ENCODE measurements at regions not wholly inside any gene's neighbourhood (a gene's known extent, or its start where the extent isn't known, plus 50 kb on each side); places are given as distances from the start of the nearest gene placed in this dataset.

DNA sequence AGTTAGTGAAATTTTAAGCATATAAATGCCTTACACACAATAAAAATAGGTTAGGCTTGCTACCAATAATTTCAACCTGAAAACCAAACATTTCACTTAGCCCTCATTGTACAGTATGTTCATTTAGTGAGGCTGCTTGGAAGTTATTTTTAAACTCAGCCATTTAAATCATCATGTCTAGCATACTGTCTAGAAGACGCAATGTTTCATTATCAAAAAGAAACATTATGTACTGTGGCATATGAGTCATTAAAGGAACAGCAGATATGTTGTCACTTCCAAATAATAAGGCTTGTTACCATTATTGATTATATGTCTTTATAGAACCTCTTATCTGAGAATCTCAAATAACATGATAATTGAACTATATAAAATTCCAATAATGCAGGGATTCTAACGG, 304.7 kb downstream of the RMST start:
- Histone ChIP-seq H3K27ac (no peak overlapping the region), H3K27me3 (no peaks in the 10 kb centered on the region), H3K4me1 (no peaks in the 10 kb centered on the region), H3K36me3 (no peaks in the 10 kb centered on the region), H3K4me3 (no peak overlapping the region), H3K9me3 (peaks cover 0 to 2% (median 0%) of the 10 kb centered on the region in 4 donors)
- TF ChIP-seq, protein P1, sequence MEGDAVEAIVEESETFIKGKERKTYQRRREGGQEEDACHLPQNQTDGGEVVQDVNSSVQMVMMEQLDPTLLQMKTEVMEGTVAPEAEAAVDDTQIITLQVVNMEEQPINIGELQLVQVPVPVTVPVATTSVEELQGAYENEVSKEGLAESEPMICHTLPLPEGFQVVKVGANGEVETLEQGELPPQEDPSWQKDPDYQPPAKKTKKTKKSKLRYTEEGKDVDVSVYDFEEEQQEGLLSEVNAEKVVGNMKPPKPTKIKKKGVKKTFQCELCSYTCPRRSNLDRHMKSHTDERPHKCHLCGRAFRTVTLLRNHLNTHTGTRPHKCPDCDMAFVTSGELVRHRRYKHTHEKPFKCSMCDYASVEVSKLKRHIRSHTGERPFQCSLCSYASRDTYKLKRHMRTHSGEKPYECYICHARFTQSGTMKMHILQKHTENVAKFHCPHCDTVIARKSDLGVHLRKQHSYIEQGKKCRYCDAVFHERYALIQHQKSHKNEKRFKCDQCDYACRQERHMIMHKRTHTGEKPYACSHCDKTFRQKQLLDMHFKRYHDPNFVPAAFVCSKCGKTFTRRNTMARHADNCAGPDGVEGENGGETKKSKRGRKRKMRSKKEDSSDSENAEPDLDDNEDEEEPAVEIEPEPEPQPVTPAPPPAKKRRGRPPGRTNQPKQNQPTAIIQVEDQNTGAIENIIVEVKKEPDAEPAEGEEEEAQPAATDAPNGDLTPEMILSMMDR (IDR thresholded peaks at IDR 0.05): no peak
- TF ChIP-seq POLR2A (IDR thresholded peaks at IDR 0.05): no peak
- no peak for DNase-seq

DNA sequence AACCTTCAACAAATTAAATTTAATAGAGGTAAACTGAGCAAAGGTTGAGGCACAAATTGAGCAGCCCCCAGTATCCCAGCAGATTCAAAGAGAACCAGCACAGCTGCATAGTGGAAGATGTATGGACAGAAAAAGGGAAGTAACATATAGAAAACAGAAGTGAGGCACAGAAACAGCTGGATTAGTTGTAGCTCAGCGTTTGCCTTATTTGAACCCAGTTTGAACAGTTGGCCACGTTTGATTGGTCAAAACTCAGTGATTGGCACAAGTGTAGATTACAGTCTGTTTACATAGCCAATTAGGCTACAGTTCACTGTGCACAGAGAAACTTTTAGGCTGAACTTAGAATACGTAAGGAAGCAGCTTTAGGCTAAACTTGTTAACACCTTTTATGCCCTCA, 315.5 kb downstream of the RMST start:
- peaks cover 0 to 4% (median 0%) of the 10 kb centered on the region in 4 donors for H3K9me3 ChIP-seq
- DNase-seq: no peak
- no peaks in the 10 kb centered on the region for H3K27me3 ChIP-seq
- H3K4me1 ChIP-seq: no peaks in the 10 kb centered on the region
- no peak overlapping the region for H3K4me3 ChIP-seq
- H3K27ac ChIP-seq: no peak overlapping the region
- H3K36me3 ChIP-seq: no peaks in the 10 kb centered on the region
- TF ChIP-seq, protein P1 (IDR thresholded peaks at IDR 0.05): no peak
- TF ChIP-seq POLR2A (IDR thresholded peaks at IDR 0.05): no peak

DNA sequence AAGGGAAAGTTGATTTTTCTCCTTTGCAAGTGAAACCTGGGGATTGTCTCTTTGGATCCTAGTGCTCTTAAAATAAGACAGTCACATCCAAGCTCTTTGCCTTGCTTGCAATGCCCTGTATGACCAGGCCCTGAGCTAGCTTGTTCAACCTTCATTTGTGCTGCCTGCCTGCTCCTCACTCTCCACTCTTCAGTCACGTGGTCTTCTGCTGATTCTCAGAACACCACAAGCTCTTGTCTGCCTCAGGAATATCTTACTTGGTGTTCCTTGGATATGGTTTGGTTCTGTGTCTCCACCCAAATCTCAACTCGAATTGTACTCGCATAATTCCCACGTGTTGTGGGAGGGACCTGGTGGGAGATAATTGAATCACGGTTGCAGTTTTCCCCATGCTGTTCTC, 318.7 kb downstream of the RMST start:
- no peak for TF ChIP-seq POLR2A (IDR thresholded peaks at IDR 0.05)
- TF ChIP-seq, protein P1 (IDR thresholded peaks at IDR 0.05): no peak
- Histone ChIP-seq H3K27me3 (no peaks in the 10 kb centered on the region), H3K4me1 (no peaks in the 10 kb centered on the region), H3K4me3 (no peak overlapping the region), H3K36me3 (no peaks in the 10 kb centered on the region), H3K9me3 (no peaks in the 10 kb centered on the region), H3K27ac (no peak overlapping the region)
- no peak for DNase-seq

DNA sequence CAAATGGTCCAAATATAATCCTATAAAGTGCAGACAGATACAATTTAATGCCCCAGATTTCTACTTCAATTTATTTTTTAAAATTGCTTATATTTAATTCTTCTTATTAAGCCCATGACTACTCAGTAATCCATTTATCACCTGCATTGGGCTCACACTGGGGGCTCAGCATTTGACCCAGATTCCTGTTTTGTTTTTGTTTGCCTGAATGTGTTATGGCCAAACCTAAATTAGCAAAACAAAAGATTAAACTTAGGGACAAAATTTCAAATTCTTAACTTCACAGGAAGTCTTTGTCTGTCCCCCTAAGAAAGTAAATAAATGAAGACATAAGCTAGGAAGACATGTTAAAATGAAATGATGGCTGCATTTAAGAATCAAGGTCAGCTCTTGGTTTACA, 322.3 kb downstream of the RMST start:
- no peak for DNase-seq
- TF ChIP-seq, protein P1 (IDR thresholded peaks at IDR 0.05): no peak
- TF ChIP-seq POLR2A (IDR thresholded peaks at IDR 0.05): no peak

DNA sequence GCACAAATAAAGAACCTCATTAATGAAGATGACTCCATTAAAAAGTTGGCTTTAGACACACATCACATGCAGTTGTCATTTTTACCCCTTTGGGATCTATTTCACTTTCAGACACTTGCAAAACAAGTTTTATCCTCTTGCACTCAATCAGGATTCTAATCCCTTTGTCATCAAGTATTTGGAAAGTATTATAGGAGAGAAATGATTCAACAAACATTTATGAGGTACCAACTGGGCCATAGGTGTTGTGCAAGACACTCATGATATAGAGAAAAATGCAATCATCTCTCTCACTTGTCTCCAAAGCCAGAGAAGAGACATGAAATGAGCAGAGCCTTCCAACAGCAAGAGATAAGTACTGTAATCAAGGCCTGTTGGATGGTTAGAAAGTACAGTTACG, 327.7 kb downstream of the RMST start:
- TF ChIP-seq POLR2A (IDR thresholded peaks at IDR 0.05): no peak
- TF ChIP-seq, protein P1 (IDR thresholded peaks at IDR 0.05): no peak
- Histone ChIP-seq H3K9me3 (no peaks in the 10 kb centered on the region), H3K4me3 (no peak overlapping the region), H3K27ac (no peak overlapping the region), H3K4me1 (no peaks in the 10 kb centered on the region), H3K27me3 (no peaks in the 10 kb centered on the region), H3K36me3 (no peaks in the 10 kb centered on the region)
- DNase-seq: no peak

More for the DNA sequence above, 322.3 kb downstream of the RMST start:
- H3K4me3 ChIP-seq: no peak overlapping the region
- no peaks in the 10 kb centered on the region for H3K27me3 ChIP-seq
- H3K9me3 ChIP-seq: no peaks in the 10 kb centered on the region
- H3K36me3 ChIP-seq: no peaks in the 10 kb centered on the region
- H3K27ac ChIP-seq: no peak overlapping the region
- H3K4me1 ChIP-seq: no peaks in the 10 kb centered on the region

DNA sequence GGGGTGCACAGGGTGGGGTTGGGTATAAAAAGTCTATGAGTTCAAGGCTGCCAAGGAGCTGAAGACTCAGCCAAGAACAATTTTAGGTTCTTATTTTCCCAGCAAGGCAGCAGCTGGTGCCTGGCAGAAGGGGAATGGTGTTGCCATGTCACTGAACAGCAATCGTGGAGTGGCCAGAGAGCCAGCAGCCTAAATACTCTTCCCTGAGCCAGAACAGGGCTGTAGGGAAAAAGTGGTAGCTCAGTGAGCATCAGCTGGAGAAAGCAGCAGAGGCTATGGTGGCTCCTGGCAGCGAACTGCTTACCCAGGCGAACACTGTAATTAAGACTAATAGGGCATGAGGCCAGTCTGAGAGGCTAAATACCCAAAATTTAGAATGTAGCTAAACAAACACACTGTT, 334.9 kb downstream of the RMST start:
- Histone ChIP-seq H3K27me3 (no peaks in the 10 kb centered on the region), H3K27ac (no peak overlapping the region), H3K4me1 (no peaks in the 10 kb centered on the region), H3K9me3 (no peaks in the 10 kb centered on the region), H3K4me3 (no peak overlapping the region), H3K36me3 (no peaks in the 10 kb centered on the region)
- TF ChIP-seq POLR2A (IDR thresholded peaks at IDR 0.05): no peak
- TF ChIP-seq, protein P1 (IDR thresholded peaks at IDR 0.05): no peak
- no peak for DNase-seq

All from Peyer's patch (tissue), 4 donors.